GM04503 (cell line): ENCODE measurements at regions not wholly inside any gene's neighbourhood (a gene's known extent, or its start where the extent isn't known, plus 50 kb on each side); places are given as distances from the start of the nearest gene placed in this dataset.
"Not testable (repeated sequence)": the region's sequence is repeated elsewhere in the genome, so short reads cannot be mapped to it uniquely, and the experiment has no call there.

Experiments used
- DNase-seq: peaks from one replicate; pipeline ENCODE4 v3.0.0-alpha.2; 2012; ENCODE audit warnings: low read depth

DNA sequence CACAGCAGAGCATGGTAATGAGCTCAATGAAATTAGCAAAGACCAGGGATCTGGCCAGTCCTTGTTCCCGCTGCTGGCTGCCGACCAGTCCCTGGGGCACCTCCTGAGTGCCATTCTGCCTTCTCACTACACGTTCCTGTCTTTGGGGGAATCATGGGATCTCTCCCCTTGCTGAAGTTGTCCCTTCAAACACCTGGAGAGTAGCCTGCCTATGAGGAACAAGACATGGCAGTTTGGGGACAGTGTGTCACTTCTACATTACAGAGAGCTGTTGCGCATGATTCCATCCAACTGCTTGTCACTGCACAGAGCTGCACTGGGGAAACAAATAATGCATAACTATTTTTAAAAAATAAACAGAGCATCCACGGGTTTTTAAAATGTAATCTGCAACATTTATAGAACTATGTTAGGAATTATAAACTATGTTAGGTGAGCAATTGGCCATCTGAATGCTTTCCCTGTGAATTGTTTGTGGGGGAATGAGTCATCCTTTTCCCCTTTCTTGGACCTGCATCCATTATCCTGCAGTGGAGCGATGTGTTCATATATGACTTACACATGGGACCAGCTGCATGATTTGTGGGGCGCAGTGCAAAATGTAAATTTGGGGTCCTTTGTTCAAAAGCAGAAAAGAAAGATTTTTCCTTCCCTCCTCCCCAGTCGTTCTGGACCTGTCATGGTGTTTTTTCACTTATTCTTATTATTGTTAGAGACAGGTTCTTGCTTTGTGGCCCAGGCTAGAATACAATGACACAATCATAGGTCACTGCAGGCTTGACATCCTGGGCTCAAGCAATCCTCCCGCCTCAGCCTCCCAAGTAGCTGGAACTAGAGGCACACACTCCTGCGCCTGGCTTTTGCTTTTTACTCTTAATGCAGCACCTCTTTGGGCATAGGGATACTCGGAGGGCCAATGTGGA is 115.0 kb upstream of the TBL1X start:
- no peak for DNase-seq

DNA sequence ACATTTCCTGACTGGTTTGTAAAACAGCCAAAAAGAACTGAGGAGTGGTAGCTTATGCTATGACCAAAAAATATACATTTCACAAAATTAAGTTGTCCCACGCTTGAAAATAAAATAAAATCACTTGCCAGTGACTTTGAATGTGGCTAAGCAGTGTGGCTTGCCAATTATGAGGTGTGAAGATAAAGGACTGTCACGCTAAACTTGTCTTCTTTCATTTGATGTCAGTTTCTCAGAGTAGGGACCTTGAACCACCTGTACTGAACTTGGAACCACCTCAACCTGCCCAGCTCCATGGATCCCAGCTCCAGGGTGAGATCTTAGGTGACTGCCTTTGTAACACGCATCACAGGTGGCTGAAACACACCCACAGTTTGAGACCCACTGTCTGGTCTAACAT is 113.7 kb upstream of the TBL1X start:
- DNase-seq: no peak

DNA sequence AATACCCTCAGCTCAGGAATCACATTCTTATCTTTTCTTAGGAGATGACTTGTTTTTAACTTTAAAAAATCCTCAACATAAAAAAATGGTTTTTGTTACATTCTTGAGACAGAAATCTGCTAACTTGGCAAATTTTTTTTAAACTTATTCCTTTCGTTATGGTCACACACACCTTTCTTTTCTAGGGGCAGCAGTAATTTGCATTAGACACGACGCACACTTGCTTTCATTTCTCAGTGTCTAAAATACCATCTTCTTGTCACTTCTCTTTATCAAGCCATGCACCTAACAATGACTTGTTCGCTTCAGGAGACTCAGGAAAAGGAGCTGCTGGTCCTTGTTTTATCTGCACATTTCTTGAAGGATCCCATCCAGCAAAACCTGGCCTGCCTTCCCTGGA is 112.6 kb upstream of the TBL1X start:
- no peak for DNase-seq

DNA sequence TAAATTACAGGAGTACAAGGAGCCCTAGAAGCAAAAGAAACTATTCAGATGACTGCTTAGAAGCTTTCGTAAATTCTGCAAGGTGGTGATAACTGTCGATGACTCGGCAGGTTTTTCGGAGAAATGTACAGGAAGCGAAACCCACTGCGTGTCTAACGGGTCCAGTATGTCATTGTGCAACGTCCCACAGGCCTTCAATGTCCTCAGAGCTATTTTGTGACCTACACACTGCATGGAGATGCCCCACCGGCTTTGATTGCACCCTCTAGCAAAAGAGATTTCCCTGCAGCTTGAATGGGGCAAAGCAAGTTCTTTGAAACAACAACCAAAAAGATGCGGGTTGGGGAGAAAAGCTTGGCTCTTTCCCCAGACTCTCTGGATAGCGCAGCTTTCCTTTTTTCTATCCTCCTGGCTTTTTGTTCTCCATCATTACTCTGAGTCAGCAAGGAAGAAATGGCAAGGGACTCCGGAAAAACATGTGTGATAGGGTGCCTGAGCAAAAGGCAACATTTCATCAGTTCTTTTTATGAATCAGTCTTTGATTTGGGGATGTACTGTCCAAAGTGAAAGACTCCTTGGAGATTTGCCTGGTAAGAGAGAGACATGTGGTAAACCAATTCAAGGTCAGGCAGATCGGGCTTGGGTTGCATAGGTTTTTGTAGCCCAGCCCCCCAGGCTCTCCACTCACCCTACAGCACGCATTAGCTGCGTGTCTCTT is 112.0 kb upstream of the TBL1X start:
- peak; percentile 49 for DNase-seq

DNA sequence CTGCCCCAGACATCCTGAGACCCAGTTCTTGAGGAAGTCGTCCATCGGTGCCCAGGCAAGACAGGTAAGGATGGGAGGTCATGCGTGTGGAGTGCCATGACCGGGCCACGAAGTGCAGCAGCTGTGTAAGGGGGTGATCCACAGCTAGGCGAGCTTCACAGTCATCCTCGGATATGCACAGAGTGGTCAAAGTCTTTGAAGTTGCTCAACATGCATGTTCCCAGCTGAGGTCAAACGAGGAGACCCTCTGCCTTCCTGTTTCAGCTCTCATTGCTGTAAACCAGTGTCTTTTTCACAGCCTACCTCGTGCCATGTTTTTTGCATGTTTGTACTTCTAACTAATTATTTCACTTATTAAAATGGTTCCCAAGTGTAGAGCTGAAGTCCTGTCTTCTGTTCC is 109.9 kb upstream of the TBL1X start:
- no peak for DNase-seq

DNA sequence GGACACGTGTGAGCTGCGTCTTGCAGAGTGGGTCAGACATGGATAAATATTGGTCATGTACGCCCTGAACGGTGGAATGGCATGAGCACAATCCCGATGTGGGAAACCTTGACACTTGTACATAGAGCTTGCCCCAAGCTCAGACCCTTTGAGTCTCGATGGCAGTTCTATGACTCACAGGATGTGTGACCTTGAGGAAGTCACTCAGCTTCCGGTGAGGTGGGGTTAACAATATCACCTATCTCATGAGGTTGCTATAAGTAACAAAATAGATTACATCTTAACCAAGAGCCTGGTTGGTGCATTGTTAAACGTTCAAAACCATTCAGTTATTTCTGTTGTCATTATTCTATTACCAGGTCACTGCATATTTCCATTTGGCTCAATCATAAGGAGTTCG is 109.1 kb upstream of the TBL1X start:
- DNase-seq: no peak

DNA sequence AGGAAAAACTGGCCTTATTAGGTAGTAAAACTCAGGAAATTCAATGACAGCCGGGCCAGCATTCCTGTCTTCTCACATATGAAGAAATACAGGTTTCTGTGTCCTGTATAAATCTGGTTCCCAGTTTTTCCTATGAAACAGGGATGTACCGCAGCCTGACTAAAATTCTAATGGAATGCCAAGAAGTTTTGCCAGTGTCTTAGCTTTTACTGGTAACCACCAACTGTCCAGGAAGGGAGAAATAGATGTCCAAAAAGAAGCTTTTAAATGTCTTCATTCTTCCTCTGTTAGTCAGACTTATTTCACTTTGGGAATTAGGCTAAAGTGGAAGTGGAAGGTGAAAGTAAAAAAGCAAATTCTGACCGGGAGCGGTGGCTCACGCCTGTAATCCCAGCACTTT is 108.0 kb upstream of the TBL1X start:
- DNase-seq: peak; percentile 37

DNA sequence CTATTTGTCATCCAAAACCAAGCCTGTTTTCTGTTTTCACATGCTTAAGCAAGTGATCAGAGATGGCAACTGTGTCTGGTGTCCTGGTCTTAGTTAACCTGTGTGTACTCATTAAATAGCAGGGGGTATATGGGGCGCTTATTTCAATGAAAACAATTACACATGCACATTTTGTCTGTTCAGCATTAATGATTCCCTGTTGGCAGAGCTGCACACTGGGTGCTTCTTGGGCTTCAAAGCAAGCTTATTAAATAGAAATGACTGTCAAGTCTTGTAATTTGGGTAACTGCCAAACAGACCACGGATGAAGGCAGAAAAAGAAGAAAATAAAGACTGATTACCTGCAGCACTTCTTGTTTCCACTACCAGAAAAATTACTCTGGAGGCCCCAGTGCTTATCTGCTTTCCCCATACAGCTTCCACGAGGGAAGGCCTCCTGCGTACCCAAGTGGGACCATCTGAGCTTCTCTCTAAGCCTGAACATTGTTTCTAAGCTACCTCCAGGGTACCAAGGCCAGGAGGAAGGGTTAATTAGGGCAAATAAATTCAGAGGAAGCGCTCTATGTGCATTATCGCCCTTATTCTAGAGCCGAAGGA is 107.2 kb upstream of the TBL1X start:
- DNase-seq: no peak

DNA sequence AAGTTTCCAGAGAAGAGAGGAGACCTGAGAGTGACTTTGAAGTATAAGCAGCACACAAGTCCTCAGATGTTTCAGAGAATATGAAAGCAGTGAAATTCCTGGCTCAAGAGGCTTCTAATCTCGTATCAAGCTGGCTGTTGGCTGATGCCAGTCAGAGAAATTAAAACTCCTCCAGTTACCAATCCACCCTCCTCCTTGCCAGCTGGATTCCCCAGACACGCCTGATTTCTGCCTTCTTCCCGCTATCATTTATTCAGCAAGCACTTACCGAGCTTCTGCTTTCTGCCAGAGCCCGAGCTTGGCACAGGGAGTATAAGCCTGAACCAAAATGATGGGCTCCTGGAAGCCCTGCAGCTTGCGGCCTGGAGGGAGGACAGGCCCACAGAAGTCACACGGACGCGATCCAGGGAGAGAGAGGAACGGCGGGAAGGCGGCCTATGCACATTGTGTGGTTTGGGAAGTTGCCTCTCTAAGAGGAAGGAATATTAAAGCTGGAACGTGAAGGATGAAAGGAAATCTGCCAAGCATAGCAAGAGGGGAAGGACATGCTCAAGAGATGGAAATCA is 102.4 kb upstream of the TBL1X start:
- no peak for DNase-seq

DNA sequence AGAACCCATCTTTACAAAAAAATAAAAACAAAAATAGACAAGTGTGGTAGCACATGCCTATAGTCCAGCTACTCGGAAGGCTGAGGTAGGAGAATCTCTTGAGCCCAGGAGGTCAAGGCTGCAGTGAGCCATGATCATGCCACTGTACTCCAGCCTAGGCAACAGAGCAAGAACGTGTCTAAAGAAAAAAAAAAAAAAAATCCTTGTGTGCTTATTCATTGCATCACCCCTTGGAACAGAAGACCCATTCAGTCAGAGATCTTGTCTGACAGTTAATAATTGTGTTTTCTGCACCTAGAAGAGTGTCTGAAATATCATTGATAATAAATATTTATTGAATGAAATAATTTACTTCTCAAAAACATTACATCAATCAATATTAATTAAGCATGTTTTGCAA is 97.4 kb upstream of the TBL1X start:
- no peak for DNase-seq

DNA sequence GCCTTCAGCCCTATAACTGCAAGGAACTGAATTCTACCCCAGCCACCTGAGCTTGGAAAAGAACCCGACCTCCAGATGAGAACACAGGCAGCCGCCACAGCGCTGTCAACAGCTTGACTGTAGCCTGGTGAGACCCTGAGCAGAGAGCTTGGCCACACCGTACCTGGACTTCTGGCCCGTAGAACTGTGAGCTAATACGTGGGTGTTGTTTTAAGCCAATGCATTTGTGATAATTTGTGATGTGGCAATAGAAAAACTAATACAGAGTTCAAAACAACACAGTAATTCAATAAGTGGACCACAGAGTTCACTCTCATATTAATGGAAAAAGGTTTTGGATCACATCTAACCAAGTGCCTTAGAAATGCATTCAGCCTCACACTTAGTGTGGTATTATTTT is 96.6 kb upstream of the TBL1X start:
- DNase-seq: no peak

DNA sequence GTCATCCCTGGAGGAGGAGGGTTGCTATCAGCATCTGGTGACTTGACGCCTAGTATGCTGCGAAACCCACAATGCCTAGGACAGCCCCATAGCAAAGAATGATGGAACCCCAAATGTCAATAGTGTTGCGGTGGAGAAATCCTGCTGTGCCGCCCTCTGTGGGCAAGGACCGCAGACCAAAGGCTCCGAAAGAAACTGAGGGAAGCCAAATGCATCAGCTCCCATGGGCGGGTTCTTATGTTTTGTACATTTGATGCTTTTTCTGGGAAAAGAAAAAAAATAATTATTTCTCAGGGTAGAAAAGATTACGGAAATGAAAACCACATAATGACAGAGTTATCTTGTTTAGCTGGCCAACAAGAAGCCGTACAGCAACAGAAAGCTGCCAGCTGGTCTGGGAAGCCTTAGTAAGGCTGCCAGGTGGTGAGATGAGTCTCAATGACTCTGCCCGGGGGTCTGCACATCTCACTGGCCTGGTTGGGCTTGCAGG is 95.0 kb upstream of the TBL1X start:
- no peak for DNase-seq

DNA sequence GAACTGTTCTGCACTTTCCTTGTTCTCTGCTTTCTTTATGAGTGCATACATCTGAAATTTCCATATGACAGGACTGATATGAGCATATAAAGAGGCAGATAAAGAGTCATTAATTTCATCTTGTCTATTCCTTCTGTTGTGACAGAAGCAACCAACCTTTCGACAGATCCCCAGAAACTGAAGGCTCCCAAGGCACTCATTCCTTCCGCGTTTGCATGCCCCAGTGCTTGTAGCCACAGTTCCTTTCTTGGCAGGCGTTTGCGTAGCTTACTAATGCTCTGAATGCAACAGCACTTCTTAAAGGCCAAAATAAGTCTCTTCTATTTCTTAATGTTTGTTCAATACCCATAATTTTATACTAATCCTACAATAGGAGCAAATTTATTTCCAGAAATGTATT is 94.0 kb upstream of the TBL1X start:
- DNase-seq: no peak

DNA sequence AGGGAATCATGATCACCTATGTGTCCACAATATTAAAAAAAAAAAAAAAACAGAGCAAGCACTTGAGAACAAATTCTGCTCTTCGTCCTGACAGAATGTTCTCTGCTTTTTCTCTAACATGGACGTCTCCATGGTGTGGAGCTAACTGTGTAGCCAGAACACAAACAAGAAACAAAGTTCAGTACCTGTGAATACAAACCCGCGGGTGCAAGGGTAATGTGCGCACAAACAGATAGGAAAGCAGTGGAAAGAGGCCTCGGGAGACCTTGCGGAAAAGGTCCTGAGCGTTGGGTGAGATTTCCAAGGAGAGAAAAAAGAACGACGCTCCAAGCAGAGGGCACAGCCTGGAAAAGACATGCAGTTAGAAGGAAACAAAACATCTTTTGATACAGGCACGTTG is 92.0 kb upstream of the TBL1X start:
- no peak for DNase-seq

DNA sequence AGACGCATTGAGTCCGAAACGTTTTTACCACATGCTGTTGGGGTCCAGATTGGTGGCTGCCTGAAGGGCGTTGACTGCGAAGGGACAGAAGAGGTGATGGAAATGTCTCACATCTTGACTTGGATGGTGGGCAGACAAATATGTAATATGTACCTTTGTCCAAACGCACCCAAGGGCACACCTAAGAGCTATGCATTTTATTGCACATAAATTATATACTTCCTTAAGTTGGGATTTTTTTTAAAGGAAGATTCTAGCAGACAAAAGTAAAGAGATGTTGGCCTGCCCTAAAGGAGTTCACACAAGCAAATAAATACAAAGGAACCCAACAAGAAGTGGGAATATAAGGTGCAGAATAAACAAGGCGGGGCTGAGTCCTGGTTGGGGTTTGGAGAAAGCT is 91.1 kb upstream of the TBL1X start:
- DNase-seq: no peak

DNA sequence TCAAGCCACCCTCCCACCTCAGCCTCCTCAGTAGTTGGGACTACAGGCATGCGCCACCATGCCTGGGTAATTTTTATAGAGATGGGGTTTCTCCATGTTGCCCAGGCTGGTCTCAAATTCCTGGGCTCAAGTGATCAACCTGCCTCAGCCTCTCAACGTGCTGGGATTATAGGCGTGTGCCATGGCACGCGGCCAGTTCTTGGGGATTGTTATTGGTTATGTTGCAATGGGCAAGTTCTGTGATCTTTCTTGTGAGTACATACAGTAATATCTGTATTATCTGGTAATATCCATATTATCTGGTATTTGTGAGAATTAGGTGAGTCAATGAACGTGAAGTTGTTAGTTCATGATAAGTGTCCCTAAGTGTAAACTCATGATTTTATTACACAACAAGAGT is 90.3 kb upstream of the TBL1X start:
- DNase-seq: no peak

DNA sequence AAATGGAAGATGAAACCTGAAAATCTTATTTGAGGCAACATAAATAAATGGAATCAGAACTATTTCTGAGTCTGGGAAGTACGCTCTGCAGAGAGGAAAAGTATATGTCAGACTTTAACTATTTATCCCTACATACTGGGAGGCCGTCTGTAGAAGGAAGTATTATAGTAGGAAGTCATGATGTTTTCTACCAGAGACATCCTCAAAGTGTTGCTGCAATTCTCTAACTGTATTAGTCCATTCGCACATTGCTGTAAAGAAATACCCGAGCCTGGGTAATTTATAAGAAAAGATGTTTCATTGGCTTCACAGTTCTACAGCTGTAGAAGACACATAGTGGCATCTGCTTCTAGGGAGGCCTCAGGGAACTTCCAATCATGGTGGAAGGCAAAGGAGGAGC is 88.7 kb upstream of the TBL1X start:
- no peak for DNase-seq

DNA sequence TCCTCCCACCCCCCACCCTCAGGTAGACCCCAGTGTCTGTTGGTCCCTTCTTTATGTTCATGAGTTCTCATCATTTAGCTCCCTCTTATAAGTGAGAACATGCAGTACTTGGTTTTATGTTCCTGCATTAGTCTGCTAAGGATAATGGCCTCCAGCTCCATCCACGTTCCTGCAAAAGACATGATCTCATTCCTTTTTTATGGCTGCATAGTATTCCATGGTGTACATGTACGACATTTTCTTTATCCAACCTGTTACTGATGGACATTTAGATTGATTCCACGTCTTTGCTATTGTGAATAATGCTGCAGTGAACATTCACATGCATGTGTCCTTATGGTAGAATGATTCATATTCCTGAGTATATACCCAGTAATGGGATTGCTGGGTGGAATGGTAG is 87.6 kb upstream of the TBL1X start:
- DNase-seq: not testable (repeated sequence)

DNA sequence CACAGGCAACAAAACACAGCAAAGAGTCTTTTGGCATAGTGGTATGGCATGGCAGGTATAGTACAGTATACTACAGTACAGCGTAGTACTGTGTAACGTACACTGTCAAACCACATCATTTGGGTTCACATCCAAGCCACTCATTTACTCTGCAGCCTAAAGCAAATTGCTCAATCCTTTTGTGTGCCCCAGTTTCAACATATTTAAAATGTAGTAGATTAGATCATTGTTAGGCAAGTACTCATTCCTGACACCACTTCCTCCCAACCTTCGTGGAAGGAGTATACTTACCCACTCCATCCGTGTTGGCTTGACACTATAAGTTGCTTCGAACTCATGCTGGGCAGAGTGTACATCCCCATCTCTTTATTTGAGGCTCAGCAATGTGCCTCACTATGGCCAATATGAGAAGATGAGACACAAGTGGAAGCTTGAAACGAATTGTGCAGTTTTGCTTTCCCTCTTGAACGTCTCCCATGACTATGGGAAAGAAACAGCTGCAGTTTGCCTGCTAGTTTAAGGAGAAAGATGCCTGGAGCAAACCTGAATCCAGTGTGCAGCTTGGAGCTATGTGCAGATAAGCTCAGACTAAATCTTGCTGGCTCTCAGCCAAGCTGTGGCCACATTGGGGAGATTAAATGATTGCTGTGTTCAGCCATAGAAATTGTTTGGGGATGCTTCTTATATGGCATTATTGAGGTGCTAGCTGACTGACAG is 85.7 kb upstream of the TBL1X start:
- peak; percentile 19 for DNase-seq

DNA sequence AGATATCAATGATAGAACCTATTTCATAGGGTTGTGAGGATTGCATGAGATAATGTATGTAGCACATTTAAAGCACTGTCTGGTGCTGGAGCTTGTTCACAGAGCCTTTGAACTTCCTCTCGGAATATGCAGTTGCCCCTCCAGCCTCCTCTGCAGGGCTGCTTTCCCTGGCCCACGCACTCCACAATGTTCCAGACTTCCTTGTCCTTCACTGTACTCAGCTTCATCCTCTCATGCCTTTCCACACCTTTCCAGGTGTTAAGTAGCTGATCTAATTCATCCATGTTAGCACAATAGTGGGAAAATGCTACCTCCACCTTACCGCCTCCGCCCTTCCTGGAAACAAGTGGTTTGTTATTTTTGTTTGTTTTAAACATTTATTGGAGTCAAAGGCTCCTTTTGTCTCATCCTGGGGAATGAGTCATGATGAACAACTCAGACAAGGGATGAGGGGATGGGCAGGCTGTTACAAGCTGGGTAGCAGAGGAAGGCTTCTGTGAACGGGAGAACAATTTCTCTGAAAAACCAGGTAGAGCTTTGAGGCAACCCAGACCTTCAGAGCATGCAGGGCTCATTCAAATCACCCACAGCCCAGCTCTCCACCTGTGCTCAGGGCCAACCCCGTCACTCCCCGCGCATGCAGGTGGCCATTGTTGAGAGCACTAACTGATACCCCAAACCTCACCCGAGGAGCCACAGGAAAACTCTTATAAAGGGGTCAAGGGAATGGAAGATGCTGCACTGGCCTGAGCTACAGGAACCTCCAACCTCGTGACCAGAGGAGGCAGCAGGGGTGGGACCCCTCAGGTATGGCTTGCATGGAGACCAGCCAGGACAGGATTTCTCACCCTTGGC is 84.9 kb upstream of the TBL1X start:
- no peak for DNase-seq

DNA sequence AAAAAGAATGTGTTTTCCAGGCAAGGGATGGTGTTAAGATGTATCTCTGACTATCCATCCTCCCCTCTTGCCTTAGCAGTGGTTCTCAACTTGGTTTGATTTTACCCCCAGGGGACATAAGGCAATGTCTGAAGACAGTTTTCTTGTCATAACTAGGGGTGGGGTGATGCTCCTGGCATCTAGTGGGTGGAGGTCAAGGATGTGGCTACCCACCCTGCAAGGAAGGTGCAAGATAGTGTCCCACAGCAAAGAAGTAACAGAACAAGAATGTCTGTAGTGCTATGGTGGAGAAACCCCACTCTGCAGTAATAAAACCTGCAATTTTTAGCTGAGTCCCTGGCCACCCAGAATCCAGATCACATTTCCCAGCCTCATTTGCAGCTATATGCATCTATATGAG is 81.2 kb upstream of the TBL1X start:
- DNase-seq: no peak
